Suppressor macrophage treated with lipopolysaccharide for 1 hour (primary cell): ENCODE measurements at regions not wholly inside any gene's neighbourhood (a gene's known extent, or its start where the extent isn't known, plus 50 kb on each side); places are given as distances from the start of the nearest gene placed in this dataset.
"Not testable (repeated sequence)": the region's sequence is repeated elsewhere in the genome, so short reads cannot be mapped to it uniquely, and the experiment has no call there.

ENCODE experiments used
- DNase-seq, 3 donors: peaks; one replicate each; pipeline ENCODE4 v3.0.0-alpha.2; 2020 to 2022

GRCh38 chr18:70709144-70709543 lies 420.3 kb downstream of the SOCS6 start:
- DNase-seq, result no peak

- DNase-seq, result no peak
These were observed 417.1 kb downstream of the SOCS6 start for GRCh38 chr18:70705831-70706416.

GRCh38 chr18:70700496-70700895 lies 411.7 kb downstream of the SOCS6 start:
- DNase-seq, result no peak

- DNase-seq, result no peak
These were observed 409.7 kb downstream of the SOCS6 start for GRCh38 chr18:70698574-70698973.

GRCh38 chr18:70693246-70693645 lies 404.4 kb downstream of the SOCS6 start:
- peak in 1 of 3 donors; percentile 13 for DNase-seq

GRCh38 chr18:70689765-70690164 lies 400.9 kb downstream of the SOCS6 start:
- not testable (repeated sequence) for DNase-seq

- DNase-seq, result no peak
These were observed 399.4 kb downstream of the SOCS6 start for GRCh38 chr18:70688286-70688685.

- DNase-seq, result no peak
These were observed 396.0 kb downstream of the SOCS6 start for GRCh38 chr18:70684821-70685220.

GRCh38 chr18:70683263-70683662 lies 394.4 kb downstream of the SOCS6 start:
- DNase-seq, result no peak

GRCh38 chr18:70674896-70675295 lies 386.1 kb downstream of the SOCS6 start:
- no peak for DNase-seq

GRCh38 chr18:70673831-70674230 lies 385.0 kb downstream of the SOCS6 start:
- no peak for DNase-seq

GRCh38 chr18:70672581-70672980 lies 383.7 kb downstream of the SOCS6 start:
- no peak for DNase-seq

- DNase-seq, result no peak
These were observed 383.2 kb downstream of the SOCS6 start for GRCh38 chr18:70671889-70672565.

GRCh38 chr18:70666936-70667335 lies 378.1 kb downstream of the SOCS6 start:
- DNase-seq, result no peak

GRCh38 chr18:70663141-70663540 lies 374.3 kb downstream of the SOCS6 start:
- DNase-seq, result no peak

GRCh38 chr18:70662588-70662987 lies 373.7 kb downstream of the SOCS6 start:
- DNase-seq, result no peak

GRCh38 chr18:70659036-70659925 lies 370.4 kb downstream of the SOCS6 start:
- no peak for DNase-seq

- no peak for DNase-seq
These were observed 364.8 kb downstream of the SOCS6 start for GRCh38 chr18:70653671-70654070.

- DNase-seq, result no peak
These were observed 362.0 kb downstream of the SOCS6 start for GRCh38 chr18:70650878-70651277.

- no peak for DNase-seq
These were observed 360.8 kb downstream of the SOCS6 start for GRCh38 chr18:70649683-70650082.

GRCh38 chr18:70645971-70646370 lies 357.1 kb downstream of the SOCS6 start:
- DNase-seq, result peak; percentile 5 to 39 (median 18)

- no peak for DNase-seq
These were observed 355.0 kb downstream of the SOCS6 start for GRCh38 chr18:70643812-70644211.

- DNase-seq, result no peak
These were observed 352.4 kb downstream of the SOCS6 start for GRCh38 chr18:70641156-70641775.
